Neuronal stem cell (in vitro differentiated cells): ENCODE measurements at regions not wholly inside any gene's neighbourhood (a gene's known extent, or its start where the extent isn't known, plus 50 kb on each side); places are given as distances from the start of the nearest gene placed in this dataset.

Experiments
- DNase-seq: peaks from one replicate; pipeline ENCODE4 v3.0.0-alpha.2; 2013; ENCODE audit warnings: low spot score
- H2AFZ ChIP-seq: one replicate; pipeline ENCODE4 v1.6.1; 2013; ENCODE audit warnings: mild to moderate bottlenecking, low read length, inconsistent platforms
- H2AK5ac ChIP-seq: 2 replicates; pipeline ENCODE4 v1.6.1; 2013; ENCODE audit warnings: low read depth, mild to moderate bottlenecking, inconsistent platforms, low read length, moderate library complexity, mixed read lengths
- H2BK120ac ChIP-seq: 2 replicates; pipeline ENCODE4 v1.6.1; 2013; ENCODE audit warnings: low read depth, mild to moderate bottlenecking, inconsistent platforms, low read length, moderate library complexity, mixed read lengths
- H2BK12ac ChIP-seq: one replicate; pipeline ENCODE4 v1.6.1; 2013; ENCODE audit warnings: low read length, inconsistent platforms
- H2BK15ac ChIP-seq: 2 replicates; pipeline ENCODE4 v1.6.1; 2013; ENCODE audit warnings: mild to moderate bottlenecking, low read length, inconsistent platforms, mixed read lengths
- H2BK5ac ChIP-seq: one replicate; pipeline ENCODE4 v1.6.1; 2013; ENCODE audit warnings: inconsistent platforms, mild to moderate bottlenecking, low read length, moderate library complexity
- H3K14ac ChIP-seq: one replicate; pipeline ENCODE4 v1.6.1; 2013; ENCODE audit warnings: low read length, inconsistent platforms
- H3K18ac ChIP-seq: 2 replicates; pipeline ENCODE4 v1.6.1; 2013; ENCODE audit warnings: low read length, inconsistent platforms
- H3K23ac ChIP-seq: 2 replicates; pipeline ENCODE4 v1.6.1; 2013; ENCODE audit warnings: low read depth, mild to moderate bottlenecking, mixed read lengths, low read length, inconsistent platforms; ENCODE audit not compliant: poor library complexity
- H3K27ac ChIP-seq: replicated peaks from 3 replicates; pipeline ENCODE4 v1.5.1; 2013; ENCODE audit warnings: low read length, inconsistent platforms
- H3K27me3 ChIP-seq, 3 experiments: 2 replicates each; pipeline ENCODE4 v1.6.1; 2013; ENCODE audit warnings: low read length in 3 of 3, mild to moderate bottlenecking in 2 of 3, inconsistent platforms in 1 of 3, low read depth in 1 of 3, mixed read lengths in 1 of 3, moderate library complexity in 1 of 3; ENCODE audit not compliant: control insufficient read depth in 3 of 3, insufficient read depth in 3 of 3
- H3K36me3 ChIP-seq, 2 donors: replicated peaks in 1 of 2; 2 replicates each; pipeline ENCODE4 v1.6.1; 2013; ENCODE audit warnings: low read length in 2 of 2; ENCODE audit not compliant: control insufficient read depth in 2 of 2, insufficient read depth in 2 of 2
- H3K4ac ChIP-seq: 2 replicates; pipeline ENCODE4 v1.6.1; 2013; ENCODE audit warnings: inconsistent platforms, mild to moderate bottlenecking, low read length, moderate library complexity
- H3K4me1 ChIP-seq, 2 donors: 1 replicate in 1 of 2; 2 replicates in 1 of 2; pipeline ENCODE4 v1.6.1; 2013; ENCODE audit warnings: low read length in 2 of 2, low read depth in 1 of 2; ENCODE audit not compliant: control insufficient read depth in 2 of 2, insufficient read depth in 1 of 2
- H3K4me2 ChIP-seq: one replicate; pipeline ENCODE4 v1.6.1; 2013; ENCODE audit warnings: mild to moderate bottlenecking, low read length, inconsistent platforms; ENCODE audit not compliant: insufficient read depth, poor library complexity, severe bottlenecking
- H3K4me3 ChIP-seq, 2 donors: 2 replicates each; pipeline ENCODE4 v1.5.1; 2013; ENCODE audit warnings: low read length in 2 of 2, mild to moderate bottlenecking in 2 of 2, inconsistent platforms in 1 of 2, moderate library complexity in 1 of 2
- H3K79me1 ChIP-seq: one replicate; pipeline ENCODE4 v1.6.1; 2013; ENCODE audit warnings: low read depth, mild to moderate bottlenecking, inconsistent platforms, low read length, moderate library complexity
- H3K9ac ChIP-seq: one replicate; pipeline ENCODE4 v1.6.1; 2013; ENCODE audit warnings: mild to moderate bottlenecking, low read depth, low read length, inconsistent platforms; ENCODE audit not compliant: poor library complexity
- H3K9me3 ChIP-seq, 2 donors: replicated peaks in 1 of 2; 2 replicates each; pipeline versions ENCODE3 to v1.6.1; 2013; ENCODE audit warnings: low read length in 2 of 2, mild to moderate bottlenecking in 2 of 2, inconsistent platforms in 1 of 2, low read depth in 1 of 2, mixed read lengths in 1 of 2, moderate library complexity in 1 of 2; ENCODE audit not compliant: control insufficient read depth in 2 of 2, insufficient read depth in 1 of 2
- H4K8ac ChIP-seq: one replicate; pipeline ENCODE4 v1.6.1; 2013; ENCODE audit warnings: low read depth, mild to moderate bottlenecking, inconsistent platforms, low read length, moderate library complexity
- H4K91ac ChIP-seq: one replicate; pipeline ENCODE4 v1.6.1; 2013; ENCODE audit warnings: low read length, low read depth, mild to moderate bottlenecking, inconsistent platforms; ENCODE audit not compliant: poor library complexity
- WGBS, 2 donors: extraction: QIAGEN DNeasy Blood & Tissue Kit; methylation state at CpG; one replicate each; pipeline ENCODE4 v1.1.7; 2013; ENCODE audit warnings: missing lambda C conversion rate in 2 of 2, mixed read lengths in 1 of 2; ENCODE audit not compliant: insufficient read length in 2 of 2, insufficient replicate concordance in 1 of 2; ENCODE audit errors: extremely low coverage in 2 of 2; 5-methylcytosine and 5-hydroxymethylcytosine counted together

DNA sequence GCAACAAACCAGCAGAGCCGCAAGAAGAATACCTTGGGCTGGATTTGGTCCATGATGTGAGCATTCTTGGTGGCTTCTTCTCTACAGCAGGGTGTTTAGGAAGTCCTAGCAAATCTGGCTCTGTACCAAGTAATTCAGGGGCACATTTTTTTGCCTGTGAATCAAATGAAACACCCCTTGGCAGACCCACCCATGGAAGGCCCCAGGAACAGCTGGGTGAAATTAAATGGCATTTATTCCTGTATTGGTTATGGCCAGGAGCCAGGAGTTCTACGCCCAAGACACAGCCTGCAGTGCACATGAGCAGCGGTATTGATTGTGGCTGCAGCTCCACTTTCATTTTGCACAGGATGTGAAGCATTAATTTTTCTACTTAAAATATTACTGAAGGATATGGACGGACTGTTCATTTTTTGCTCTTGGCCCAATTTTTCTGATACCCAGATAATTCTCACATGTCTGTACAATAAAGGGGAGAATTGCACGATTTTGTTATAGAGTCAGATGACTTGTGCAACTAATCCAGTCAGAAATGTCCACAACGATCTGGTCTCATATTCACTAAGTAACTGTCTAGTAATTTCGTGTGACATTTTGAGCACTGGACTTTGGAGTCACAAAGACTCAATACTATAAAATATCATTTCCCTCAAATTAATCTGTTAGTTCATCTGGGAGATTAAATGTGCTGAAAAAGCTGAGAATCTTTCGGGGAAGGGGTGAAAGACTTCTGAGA lies 120.7 kb upstream of the APC start:
- H3K14ac ChIP-seq: no peak overlapping the region
- no peak overlapping the region for H3K4me3 ChIP-seq

DNA sequence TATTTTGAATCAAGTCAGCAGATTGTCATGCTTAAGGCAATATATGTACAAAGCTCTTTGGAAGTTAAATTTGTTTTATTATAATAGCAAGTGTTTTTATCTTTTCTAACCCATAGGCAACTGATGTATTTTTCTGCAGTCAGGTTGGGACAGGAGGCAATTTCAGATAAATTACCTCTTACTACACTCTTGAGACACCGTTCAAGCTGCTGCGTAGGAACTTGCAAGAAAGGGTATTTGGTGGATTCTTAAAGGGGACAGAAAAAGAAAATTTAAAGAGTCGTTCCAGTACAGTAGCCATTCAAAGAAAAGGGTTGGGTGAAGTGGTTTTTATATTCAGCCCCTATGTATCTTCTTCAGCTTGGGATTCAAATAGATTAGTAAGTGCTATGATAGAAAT lies 112.4 kb upstream of the APC start:
- H3K9ac ChIP-seq: no peak overlapping the region
- WGBS, 2 donors: no CpG with 5 or more reads among the region's 3 CpGs
- H2BK15ac ChIP-seq: no peak overlapping the region
- H2BK5ac ChIP-seq: no peak overlapping the region
- H4K91ac ChIP-seq: no peak overlapping the region
- H3K18ac ChIP-seq: no peak overlapping the region
- no peak overlapping the region for H3K14ac ChIP-seq
- H3K27me3 ChIP-seq: no peaks in the 10 kb centered on the region
- H2AFZ ChIP-seq: no peak overlapping the region
- H2BK120ac ChIP-seq: no peak overlapping the region
- no peak overlapping the region for H2AK5ac ChIP-seq
- no peak overlapping the region for H3K4ac ChIP-seq
- H3K4me3 ChIP-seq: no peak overlapping the region
- H3K27ac ChIP-seq: no peak overlapping the region
- H4K8ac ChIP-seq: no peak overlapping the region
- no peak overlapping the region for H2BK12ac ChIP-seq
- H3K23ac ChIP-seq: no peak overlapping the region
- peaks cover 5 to 29% of the 10 kb centered on the region in 2 donors for H3K4me1 ChIP-seq
- H3K9me3 ChIP-seq: no peaks in the 10 kb centered on the region
- DNase-seq: no peak
- no peaks in the 10 kb centered on the region for H3K79me1 ChIP-seq
- H3K4me2 ChIP-seq: no peak overlapping the region
- H3K36me3 ChIP-seq: no peaks in the 10 kb centered on the region

More for the DNA sequence above, 120.7 kb upstream of the APC start:
- Histone ChIP-seq H4K91ac (no peak overlapping the region), H3K4me2 (no peak overlapping the region), H3K79me1 (no peaks in the 10 kb centered on the region), H2BK12ac (no peak overlapping the region), H3K18ac (no peak overlapping the region), H2BK120ac (no peak overlapping the region), H4K8ac (no peak overlapping the region), H3K4me1 (no peaks in the 10 kb centered on the region), H2AFZ (no peak overlapping the region), H3K4ac (no peak overlapping the region), H3K9ac (no peak overlapping the region), H2AK5ac (no peak overlapping the region), H3K27ac (no peak overlapping the region), H3K9me3 (no peaks in the 10 kb centered on the region), H3K36me3 (no peaks in the 10 kb centered on the region), H3K23ac (no peak overlapping the region), H3K27me3 (no peaks in the 10 kb centered on the region), H2BK5ac (no peak overlapping the region), H2BK15ac (no peak overlapping the region)
- WGBS, 2 donors: no CpG with 5 or more reads among the region's 8 CpGs
- no peak for DNase-seq

DNA sequence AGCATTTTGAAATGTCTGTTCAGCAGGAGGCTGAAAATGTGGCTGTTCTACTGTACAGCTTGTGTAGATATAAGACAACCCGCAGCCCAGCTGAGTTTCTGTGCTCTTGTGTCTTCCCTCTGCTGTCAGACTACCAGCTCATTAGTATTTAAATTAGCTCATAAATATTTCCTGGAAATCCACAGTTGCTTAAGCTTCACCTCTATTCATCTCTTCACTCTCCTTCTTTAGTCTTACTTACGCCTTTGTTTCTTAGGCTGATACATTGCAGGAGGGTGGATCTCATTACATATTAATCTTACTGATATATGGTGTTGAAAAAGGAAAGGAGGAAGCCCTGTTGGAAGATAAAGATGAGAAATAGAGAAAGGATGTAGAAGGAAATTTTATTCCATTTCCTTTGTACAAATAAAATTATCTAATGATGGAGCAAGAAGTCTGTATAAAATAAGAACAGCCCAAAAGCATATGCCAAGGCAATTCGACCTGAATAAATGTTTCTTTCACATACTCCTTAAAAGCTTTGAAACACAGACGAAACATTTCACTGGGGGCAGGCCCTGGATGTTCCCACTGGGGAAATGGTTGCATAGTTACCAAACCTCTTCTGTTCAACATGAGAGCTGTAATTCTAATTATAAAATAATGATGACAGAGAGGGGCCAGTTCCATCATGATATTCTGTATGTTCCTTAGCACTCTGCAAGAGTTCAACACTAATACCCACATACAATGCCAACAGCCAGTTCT lies 111.8 kb upstream of the APC start:
- no peak for DNase-seq
- H2AFZ ChIP-seq: no peak overlapping the region
- no peak overlapping the region for H3K23ac ChIP-seq
- no peak overlapping the region for H3K9ac ChIP-seq
- H2BK120ac ChIP-seq: no peak overlapping the region
- no peak overlapping the region for H3K4me3 ChIP-seq
- H2BK15ac ChIP-seq: no peak overlapping the region
- H3K9me3 ChIP-seq: no peaks in the 10 kb centered on the region
- H3K79me1 ChIP-seq: no peaks in the 10 kb centered on the region
- H4K8ac ChIP-seq: no peak overlapping the region
- H4K91ac ChIP-seq: no peak overlapping the region
- H3K27me3 ChIP-seq: no peaks in the 10 kb centered on the region
- no peak overlapping the region for H2AK5ac ChIP-seq
- H3K14ac ChIP-seq: no peak overlapping the region
- no peak overlapping the region for H3K27ac ChIP-seq
- no peak overlapping the region for H3K4me2 ChIP-seq
- H2BK5ac ChIP-seq: no peak overlapping the region
- peaks cover 5 to 29% of the 10 kb centered on the region in 2 donors for H3K4me1 ChIP-seq
- no peaks in the 10 kb centered on the region for H3K36me3 ChIP-seq
- no peak overlapping the region for H2BK12ac ChIP-seq
- WGBS, 2 donors: no CpG with 5 or more reads among the region's 4 CpGs
- no peak overlapping the region for H3K18ac ChIP-seq
- H3K4ac ChIP-seq: no peak overlapping the region

DNA sequence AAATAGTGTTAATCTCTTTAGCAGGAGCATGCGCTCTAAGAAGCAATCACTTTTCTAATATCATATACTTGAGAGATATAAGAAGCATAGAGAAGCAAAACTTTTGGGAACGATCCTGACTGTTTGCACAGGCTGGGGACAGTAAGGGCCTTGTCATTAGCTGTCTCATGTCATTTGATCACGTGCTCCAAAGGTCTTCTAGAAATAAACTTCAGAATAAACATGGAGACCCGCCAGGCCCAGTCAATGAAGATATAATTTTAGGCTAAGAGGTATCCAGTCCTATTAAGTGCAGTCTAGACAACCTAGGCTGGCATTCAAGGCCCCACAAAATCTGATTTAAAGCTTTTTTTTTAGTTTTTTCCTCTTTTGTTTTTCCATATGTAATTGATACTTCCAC lies 111.0 kb upstream of the APC start:
- Histone ChIP-seq H2AFZ (no peak overlapping the region), H3K4ac (no peak overlapping the region), H2BK5ac (no peak overlapping the region), H3K4me3 (no peak overlapping the region), H3K14ac (no peak overlapping the region), H3K9me3 (no peaks in the 10 kb centered on the region), H2BK12ac (no peak overlapping the region), H3K4me2 (no peak overlapping the region), H3K23ac (no peak overlapping the region), H3K18ac (no peak overlapping the region), H4K8ac (no peak overlapping the region), H3K36me3 (no peaks in the 10 kb centered on the region), H3K27ac (no peak overlapping the region), H3K27me3 (no peaks in the 10 kb centered on the region), H3K9ac (no peak overlapping the region), H3K79me1 (no peaks in the 10 kb centered on the region), H4K91ac (no peak overlapping the region), H2BK15ac (no peak overlapping the region), H2AK5ac (no peak overlapping the region), H3K4me1 (peaks cover 5 to 29% of the 10 kb centered on the region in 2 donors), H2BK120ac (no peak overlapping the region)
- no CpG with 5 or more reads among the region's 4 CpGs for WGBS, 2 donors
- DNase-seq: no peak
